SK-N-SH treated with all-trans-retinoic acid at 6 μM for 48 hours (cell line): ENCODE measurements at regions not wholly inside any gene's neighbourhood (a gene's known extent, or its start where the extent isn't known, plus 50 kb on each side); places are given as distances from the start of the nearest gene placed in this dataset.

ENCODE experiments used
- ESRRG ChIP-seq: fragments of 250-450 bp; sonication (Bioruptor Pico); IDR thresholded peaks from 2 replicates; pipeline ENCODE4 v1.6.1; 2021; ENCODE audit warnings: mild to moderate bottlenecking
- OSR1 ChIP-seq: fragments of 250-450 bp; sonication (Bioruptor Pico); IDR thresholded peaks from 2 replicates; pipeline ENCODE4 v1.8.0; 2022; ENCODE audit warnings: moderate library complexity, mild to moderate bottlenecking, inconsistent platforms
- PPARA ChIP-seq: fragments of 250-450 bp; sonication (Bioruptor Pico); IDR thresholded peaks from 2 replicates; pipeline ENCODE4 v1.5.0; 2020; ENCODE audit warnings: mild to moderate bottlenecking, borderline replicate concordance
- SNAI2 ChIP-seq: fragments of 250-450 bp; sonication (Bioruptor Pico); IDR thresholded peaks from 2 replicates; pipeline ENCODE4 v1.5.0; 2020; ENCODE audit warnings: mild to moderate bottlenecking, moderate library complexity
- ZC3H10 ChIP-seq: fragments of 250-450 bp; sonication (Bioruptor Pico); IDR thresholded peaks from 2 replicates; pipeline ENCODE4 v1.5.1; 2021; ENCODE audit warnings: mild to moderate bottlenecking, moderate library complexity
- ZNF8 ChIP-seq: fragments of 450-650 bp; formaldehyde crosslinking; IDR thresholded peaks from 2 replicates; pipeline ENCODE4 v1.5.0; 2020; ENCODE audit warnings: mild to moderate bottlenecking, moderate library complexity

DNA sequence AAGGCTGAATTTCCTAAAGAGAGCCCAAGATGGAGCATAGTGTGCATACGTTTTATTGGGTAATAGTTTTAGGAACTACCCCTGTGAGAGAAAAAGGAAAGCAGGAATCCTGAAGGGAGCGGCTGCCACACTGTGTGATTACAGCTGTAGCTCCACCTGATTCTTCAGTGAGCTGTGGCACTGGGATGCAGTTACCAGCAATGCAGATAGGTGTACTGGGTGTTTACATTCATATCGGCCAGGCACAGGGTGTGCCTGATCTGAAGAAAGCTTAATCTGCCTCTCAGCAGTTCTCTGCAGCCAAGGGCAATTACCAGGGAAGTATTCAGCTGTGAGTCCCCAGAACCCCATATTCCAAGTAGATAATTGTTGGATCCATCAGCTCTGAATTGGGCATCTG, 1541.8 kb downstream of the EFNB2 start:
- TF ChIP-seq PPARA (no peak), OSR1 (CRISPR knock-in tag) (no peak), ZNF8 (CRISPR knock-in tag) (no peak), ZC3H10 (CRISPR knock-in tag) (no peak), SNAI2 (no peak), ESRRG (CRISPR knock-in tag) (no peak)
